IPS-15b (cell line): ENCODE measurements at regions not wholly inside any gene's neighbourhood (a gene's known extent, or its start where the extent isn't known, plus 50 kb on each side); places are given as distances from the start of the nearest gene placed in this dataset.

ENCODE experiments used
- H3K27me3 ChIP-seq: one replicate; pipeline ENCODE4 v1.6.1; 2013; ENCODE audit warnings: low read length; ENCODE audit not compliant: control insufficient read depth, insufficient read depth
- H3K36me3 ChIP-seq: one replicate; pipeline ENCODE4 v1.6.1; 2013; ENCODE audit warnings: low read length; ENCODE audit not compliant: control insufficient read depth, insufficient read depth
- H3K4me1 ChIP-seq: one replicate; pipeline ENCODE4 v1.6.1; 2013; ENCODE audit warnings: mild to moderate bottlenecking, low read length; ENCODE audit not compliant: control insufficient read depth, insufficient read depth
- H3K4me3 ChIP-seq: one replicate; pipeline ENCODE4 v1.5.1; 2013; ENCODE audit warnings: low read depth, low read length
- H3K9ac ChIP-seq: one replicate; pipeline ENCODE4 v1.6.1; 2013; ENCODE audit warnings: low read depth, mild to moderate bottlenecking, low read length
- H3K9me3 ChIP-seq: one replicate; pipeline ENCODE4 v1.6.1; 2013; ENCODE audit warnings: mild to moderate bottlenecking, low read length; ENCODE audit not compliant: control insufficient read depth, insufficient read depth

- no peaks in the 10 kb centered on the region for H3K9me3 ChIP-seq
- H3K9ac ChIP-seq, result no peak overlapping the region
- no peaks in the 10 kb centered on the region for H3K4me1 ChIP-seq
- no peak overlapping the region for H3K4me3 ChIP-seq
- peaks cover 12% of the 10 kb centered on the region for H3K27me3 ChIP-seq
- no peaks in the 10 kb centered on the region for H3K36me3 ChIP-seq
Observed at GRCh38 chr9:13570068-13570974, 290.8 kb upstream of the MPDZ start.

GRCh38 chr9:13569602-13570067, 290.1 kb upstream of the MPDZ start:
- Histone ChIP-seq H3K4me1 (no peaks in the 10 kb centered on the region), H3K9ac (no peak overlapping the region), H3K36me3 (no peaks in the 10 kb centered on the region), H3K9me3 (no peaks in the 10 kb centered on the region), H3K4me3 (no peak overlapping the region), H3K27me3 (peaks cover 12% of the 10 kb centered on the region)

GRCh38 chr9:13568841-13569601, 289.5 kb upstream of the MPDZ start:
- peak overlapping the region; percentile 74 for H3K4me3 ChIP-seq
- peak overlapping the region; percentile 66 for H3K9ac ChIP-seq

GRCh38 chr9:13568405-13568804, 288.9 kb upstream of the MPDZ start:
- Histone ChIP-seq H3K4me1 (no peaks in the 10 kb centered on the region), H3K4me3 (peak overlapping the region; percentile 74), H3K9ac (peak overlapping the region; percentile 66), H3K36me3 (no peaks in the 10 kb centered on the region), H3K9me3 (no peaks in the 10 kb centered on the region), H3K27me3 (peaks cover 12% of the 10 kb centered on the region)

More at GRCh38 chr9:13568841-13569601, 289.5 kb upstream of the MPDZ start:
- no peaks in the 10 kb centered on the region for H3K36me3 ChIP-seq
- H3K4me1 ChIP-seq, result no peaks in the 10 kb centered on the region
- no peaks in the 10 kb centered on the region for H3K9me3 ChIP-seq
- peaks cover 12% of the 10 kb centered on the region for H3K27me3 ChIP-seq

- H3K4me3 ChIP-seq, result no peak overlapping the region
- no peaks in the 10 kb centered on the region for H3K9me3 ChIP-seq
- H3K36me3 ChIP-seq, result no peaks in the 10 kb centered on the region
- no peak overlapping the region for H3K9ac ChIP-seq
- peaks cover 12% of the 10 kb centered on the region for H3K27me3 ChIP-seq
- no peaks in the 10 kb centered on the region for H3K4me1 ChIP-seq
Observed at GRCh38 chr9:13567833-13568232, 288.3 kb upstream of the MPDZ start.

- no peaks in the 10 kb centered on the region for H3K9me3 ChIP-seq
- H3K36me3 ChIP-seq, result no peaks in the 10 kb centered on the region
- no peak overlapping the region for H3K9ac ChIP-seq
- no peaks in the 10 kb centered on the region for H3K4me1 ChIP-seq
- H3K27me3 ChIP-seq, result no peaks in the 10 kb centered on the region
- no peak overlapping the region for H3K4me3 ChIP-seq
Observed at GRCh38 chr9:13557746-13558145, 278.3 kb upstream of the MPDZ start.

GRCh38 chr9:13556656-13557055, 277.2 kb upstream of the MPDZ start:
- H3K4me3 ChIP-seq, result no peak overlapping the region
- no peaks in the 10 kb centered on the region for H3K36me3 ChIP-seq
- H3K4me1 ChIP-seq, result no peaks in the 10 kb centered on the region
- H3K9ac ChIP-seq, result no peak overlapping the region
- H3K27me3 ChIP-seq, result no peaks in the 10 kb centered on the region
- H3K9me3 ChIP-seq, result no peaks in the 10 kb centered on the region

GRCh38 chr9:13555989-13556500, 276.6 kb upstream of the MPDZ start:
- Histone ChIP-seq H3K4me3 (no peak overlapping the region), H3K4me1 (no peaks in the 10 kb centered on the region), H3K27me3 (no peaks in the 10 kb centered on the region), H3K9me3 (no peaks in the 10 kb centered on the region), H3K9ac (no peak overlapping the region), H3K36me3 (no peaks in the 10 kb centered on the region)

- Histone ChIP-seq H3K4me3 (no peak overlapping the region), H3K36me3 (no peaks in the 10 kb centered on the region), H3K9ac (no peak overlapping the region), H3K4me1 (no peaks in the 10 kb centered on the region), H3K27me3 (no peaks in the 10 kb centered on the region), H3K9me3 (no peaks in the 10 kb centered on the region)
Observed at GRCh38 chr9:13555516-13555915, 276.0 kb upstream of the MPDZ start.

GRCh38 chr9:13554626-13555025, 275.1 kb upstream of the MPDZ start:
- Histone ChIP-seq H3K4me3 (no peak overlapping the region), H3K27me3 (no peaks in the 10 kb centered on the region), H3K4me1 (no peaks in the 10 kb centered on the region), H3K9ac (no peak overlapping the region), H3K9me3 (no peaks in the 10 kb centered on the region), H3K36me3 (no peaks in the 10 kb centered on the region)

GRCh38 chr9:13552606-13553215, 273.2 kb upstream of the MPDZ start:
- H3K36me3 ChIP-seq, result no peaks in the 10 kb centered on the region
- H3K4me1 ChIP-seq, result no peaks in the 10 kb centered on the region
- no peaks in the 10 kb centered on the region for H3K9me3 ChIP-seq
- H3K4me3 ChIP-seq, result no peak overlapping the region
- H3K9ac ChIP-seq, result no peak overlapping the region
- no peaks in the 10 kb centered on the region for H3K27me3 ChIP-seq
